ENCODE measurements at regions not wholly inside any gene's neighbourhood (a gene's known extent, or its start where the extent isn't known, plus 50 kb on each side); places are given as distances from the start of the nearest gene placed in this dataset.
A peak's percentile ranks its signal among the peaks of the same experiment; 100 is the strongest.

DNA sequence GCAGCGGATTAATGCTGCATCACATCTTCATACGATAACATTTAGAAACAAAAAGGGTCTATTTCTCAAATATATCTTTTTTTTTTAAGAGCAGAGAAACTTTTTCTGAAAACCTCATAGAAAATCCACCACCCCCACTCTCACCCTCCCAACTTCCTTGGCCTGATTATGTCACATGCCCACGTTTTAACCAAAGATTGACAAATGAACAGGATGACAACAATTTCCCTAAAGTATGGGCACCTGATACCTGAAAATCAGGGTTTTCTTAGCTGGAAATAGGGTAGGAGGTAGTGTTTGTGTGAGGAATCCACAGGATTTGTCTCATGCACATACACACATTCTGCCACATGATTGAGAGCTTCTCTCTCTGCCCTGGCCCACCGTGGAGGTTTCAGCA, 74.7 kb upstream of the MDM1 start:
- no peaks in the 10 kb centered on the region for H3K36me3 ChIP-seq (ENCODE audit: control insufficient read depth, insufficient read depth, low read length)
- no peak overlapping the region for H3K4me3 ChIP-seq (ENCODE audit: low read length)
- no peaks in the 10 kb centered on the region for H3K27me3 ChIP-seq (ENCODE audit: control insufficient read depth, insufficient read depth, low read length)
- H3K9ac ChIP-seq (ENCODE audit: low read length): no peak overlapping the region
- no peak overlapping the region for H3K27ac ChIP-seq (ENCODE audit: low read depth, low read length)
- H3K4me1 ChIP-seq (ENCODE audit: control insufficient read depth, insufficient read depth, low read length): peaks cover 15% of the 10 kb centered on the region

GRCh38 chr12:68410018-68410660, 78.0 kb upstream of the MDM1 start:
- Histone ChIP-seq H3K27ac (ENCODE audit: low read depth, low read length) (no peak overlapping the region), H3K4me1 (ENCODE audit: control insufficient read depth, insufficient read depth, low read length) (peaks cover 15% of the 10 kb centered on the region), H3K27me3 (ENCODE audit: control insufficient read depth, insufficient read depth, low read length) (no peaks in the 10 kb centered on the region), H3K4me3 (ENCODE audit: low read length) (no peak overlapping the region), H3K36me3 (ENCODE audit: control insufficient read depth, insufficient read depth, low read length) (no peaks in the 10 kb centered on the region), H3K9ac (ENCODE audit: low read length) (no peak overlapping the region)

DNA sequence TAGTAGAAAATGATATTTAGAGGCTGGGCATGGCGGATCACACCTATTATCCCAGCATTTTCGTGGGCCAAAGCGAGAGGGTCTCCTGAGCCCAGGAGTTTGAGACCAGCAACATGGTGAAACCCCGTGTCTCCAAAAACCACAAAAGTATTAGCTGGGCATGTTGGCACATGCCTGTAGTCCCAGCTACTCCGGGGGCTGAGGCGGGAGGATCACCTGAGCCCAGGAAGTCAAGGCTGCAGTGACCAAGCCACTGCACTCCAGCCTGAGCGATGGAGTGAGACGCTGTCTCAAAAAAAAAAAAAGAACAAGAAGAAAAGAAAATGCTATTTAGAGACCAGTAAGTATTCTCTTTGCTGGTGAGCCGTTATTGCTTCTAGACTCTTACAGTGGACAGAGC, 79.2 kb upstream of the MDM1 start:
- H3K36me3 ChIP-seq (ENCODE audit: control insufficient read depth, insufficient read depth, low read length): no peaks in the 10 kb centered on the region
- no peaks in the 10 kb centered on the region for H3K27me3 ChIP-seq (ENCODE audit: control insufficient read depth, insufficient read depth, low read length)
- H3K4me3 ChIP-seq (ENCODE audit: low read length): no peak overlapping the region
- H3K4me1 ChIP-seq (ENCODE audit: control insufficient read depth, insufficient read depth, low read length): peaks cover 3% of the 10 kb centered on the region
- no peak overlapping the region for H3K9ac ChIP-seq (ENCODE audit: low read length)
- no peak overlapping the region for H3K27ac ChIP-seq (ENCODE audit: low read depth, low read length)

DNA sequence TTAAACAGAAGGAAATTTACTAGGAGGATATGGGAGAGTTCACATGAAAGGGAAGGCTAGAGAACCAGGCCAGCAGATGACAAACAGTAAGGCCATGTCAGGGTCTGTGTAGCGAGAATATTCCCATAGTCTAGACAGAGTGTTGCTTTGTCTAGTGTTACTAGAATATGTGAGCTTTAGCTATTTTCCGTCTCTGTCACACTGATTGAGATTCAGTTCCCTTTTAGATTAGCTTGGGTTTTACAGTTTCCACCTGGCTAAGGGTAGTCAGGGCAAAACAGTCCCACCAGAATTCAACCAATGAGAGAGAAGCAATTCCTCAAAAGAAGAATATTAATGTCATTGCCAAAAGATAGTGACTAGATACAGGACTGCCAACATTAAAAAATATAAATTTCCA, 82.8 kb upstream of the MDM1 start:
- peaks cover under 1% of the 10 kb centered on the region for H3K4me1 ChIP-seq (ENCODE audit: control insufficient read depth, insufficient read depth, low read length)
- no peak overlapping the region for H3K4me3 ChIP-seq (ENCODE audit: low read length)
- H3K27ac ChIP-seq (ENCODE audit: low read depth, low read length): no peak overlapping the region
- H3K9ac ChIP-seq (ENCODE audit: low read length): no peak overlapping the region
- no peaks in the 10 kb centered on the region for H3K36me3 ChIP-seq (ENCODE audit: control insufficient read depth, insufficient read depth, low read length)
- no peaks in the 10 kb centered on the region for H3K27me3 ChIP-seq (ENCODE audit: control insufficient read depth, insufficient read depth, low read length)

- no peak overlapping the region for H3K9ac ChIP-seq (ENCODE audit: low read length)
- peaks cover 9% of the 10 kb centered on the region for H3K4me1 ChIP-seq (ENCODE audit: control insufficient read depth, insufficient read depth, low read length)
- no peaks in the 10 kb centered on the region for H3K27me3 ChIP-seq (ENCODE audit: control insufficient read depth, insufficient read depth, low read length)
- H3K36me3 ChIP-seq (ENCODE audit: control insufficient read depth, insufficient read depth, low read length): no peaks in the 10 kb centered on the region
- H3K27ac ChIP-seq (ENCODE audit: low read depth, low read length): no peak overlapping the region
- H3K4me3 ChIP-seq (ENCODE audit: low read length): no peak overlapping the region
These were observed 84.2 kb upstream of the MDM1 start for GRCh38 chr12:68416350-68416749.

GRCh38 chr12:68416826-68417225, 84.7 kb upstream of the MDM1 start:
- Histone ChIP-seq H3K4me1 (ENCODE audit: control insufficient read depth, insufficient read depth, low read length) (peaks cover 9% of the 10 kb centered on the region), H3K27ac (ENCODE audit: low read depth, low read length) (no peak overlapping the region)

DNA sequence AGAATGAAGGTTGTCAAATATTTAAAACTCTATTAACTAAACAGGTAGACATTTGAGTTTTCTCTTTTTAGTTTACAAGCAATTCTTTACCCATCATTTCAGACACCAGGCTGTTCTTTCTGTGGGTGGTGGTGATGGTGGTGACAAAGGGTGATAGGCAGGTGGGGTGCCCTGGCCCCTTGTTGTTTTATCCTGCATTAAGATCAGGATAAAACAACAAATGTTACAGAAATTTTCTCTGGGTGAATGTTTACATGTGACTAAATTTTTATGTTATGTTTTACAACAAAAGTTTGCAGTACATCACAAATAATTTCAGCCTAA, 85.9 kb upstream of the MDM1 start:
- H3K27ac ChIP-seq (ENCODE audit: low read depth, low read length): no peak overlapping the region
- H3K36me3 ChIP-seq (ENCODE audit: control insufficient read depth, insufficient read depth, low read length): no peaks in the 10 kb centered on the region
- H3K27me3 ChIP-seq (ENCODE audit: control insufficient read depth, insufficient read depth, low read length): no peaks in the 10 kb centered on the region
- no peak overlapping the region for H3K9ac ChIP-seq (ENCODE audit: low read length)
- H3K4me1 ChIP-seq (ENCODE audit: control insufficient read depth, insufficient read depth, low read length): peaks cover 9% of the 10 kb centered on the region
- H3K4me3 ChIP-seq (ENCODE audit: low read length): no peak overlapping the region

More at GRCh38 chr12:68416826-68417225, 84.7 kb upstream of the MDM1 start:
- H3K27me3 ChIP-seq (ENCODE audit: control insufficient read depth, insufficient read depth, low read length): no peaks in the 10 kb centered on the region
- no peaks in the 10 kb centered on the region for H3K36me3 ChIP-seq (ENCODE audit: control insufficient read depth, insufficient read depth, low read length)
- H3K9ac ChIP-seq (ENCODE audit: low read length): no peak overlapping the region
- H3K4me3 ChIP-seq (ENCODE audit: low read length): no peak overlapping the region

- Histone ChIP-seq H3K27me3 (ENCODE audit: control insufficient read depth, insufficient read depth, low read length) (no peaks in the 10 kb centered on the region), H3K36me3 (ENCODE audit: control insufficient read depth, insufficient read depth, low read length) (no peaks in the 10 kb centered on the region), H3K4me1 (ENCODE audit: control insufficient read depth, insufficient read depth, low read length) (peaks cover 9% of the 10 kb centered on the region), H3K9ac (ENCODE audit: low read length) (no peak overlapping the region), H3K4me3 (ENCODE audit: low read length) (no peak overlapping the region), H3K27ac (ENCODE audit: low read depth, low read length) (peak overlapping the region; percentile 60)
These were observed 88.3 kb upstream of the MDM1 start for GRCh38 chr12:68420225-68421010.

DNA sequence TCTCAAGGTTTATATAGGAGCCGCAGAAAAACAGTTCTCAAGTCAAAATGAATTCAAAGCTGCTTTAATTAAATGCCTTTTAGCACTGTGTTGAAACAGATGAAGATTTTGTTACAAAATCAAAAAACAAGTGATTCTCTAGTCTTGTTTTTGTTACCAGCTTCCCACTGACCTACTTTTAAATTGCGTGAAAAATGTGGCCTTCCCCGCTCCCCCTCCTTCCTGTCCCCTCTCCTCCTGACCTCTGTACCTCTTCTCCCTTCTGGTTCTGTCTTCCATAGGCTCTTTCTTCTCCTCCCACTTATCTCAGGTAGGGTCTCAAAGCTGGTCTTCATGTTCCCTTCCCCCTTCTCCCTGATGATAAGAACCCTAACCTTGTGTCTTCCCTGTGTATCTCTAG, 90.0 kb upstream of the MDM1 start:
- Histone ChIP-seq H3K9ac (ENCODE audit: low read length) (no peak overlapping the region), H3K36me3 (ENCODE audit: control insufficient read depth, insufficient read depth, low read length) (no peaks in the 10 kb centered on the region), H3K4me1 (ENCODE audit: control insufficient read depth, insufficient read depth, low read length) (peaks cover 12% of the 10 kb centered on the region), H3K27ac (ENCODE audit: low read depth, low read length) (no peak overlapping the region), H3K27me3 (ENCODE audit: control insufficient read depth, insufficient read depth, low read length) (no peaks in the 10 kb centered on the region), H3K4me3 (ENCODE audit: low read length) (no peak overlapping the region)

DNA sequence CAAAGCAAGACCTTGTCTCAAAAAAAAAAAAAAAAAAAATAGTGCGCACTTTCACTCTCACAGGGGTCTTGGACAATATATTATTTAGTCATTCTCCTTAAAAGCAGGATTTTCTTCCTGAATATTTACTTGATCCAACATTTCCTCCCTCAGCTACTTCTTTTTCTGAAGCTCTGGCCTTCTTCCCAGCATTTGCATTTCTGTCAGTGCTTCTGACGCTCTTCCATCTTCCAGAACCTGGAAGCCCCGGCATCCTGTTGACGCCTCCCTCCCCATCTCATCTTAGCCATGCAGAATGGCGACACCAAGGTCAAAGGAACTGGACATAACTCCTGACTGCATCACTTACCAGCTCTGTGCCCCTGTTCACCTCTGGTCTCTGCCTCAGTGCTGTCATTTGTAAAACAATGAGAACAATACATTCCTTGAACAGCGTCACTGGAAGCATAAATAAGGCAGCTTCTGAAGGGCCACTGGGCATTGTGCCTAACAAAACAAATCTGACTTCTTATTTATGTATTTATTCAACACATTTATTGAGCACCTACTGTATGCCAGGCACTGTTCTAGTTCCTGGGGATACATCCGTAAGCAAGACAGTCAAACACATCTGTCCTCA, 90.9 kb upstream of the MDM1 start:
- H3K9ac ChIP-seq (ENCODE audit: low read length): no peak overlapping the region
- peaks cover 12% of the 10 kb centered on the region for H3K4me1 ChIP-seq (ENCODE audit: control insufficient read depth, insufficient read depth, low read length)
- no peak overlapping the region for H3K27ac ChIP-seq (ENCODE audit: low read depth, low read length)
- no peak overlapping the region for H3K4me3 ChIP-seq (ENCODE audit: low read length)
- no peaks in the 10 kb centered on the region for H3K36me3 ChIP-seq (ENCODE audit: control insufficient read depth, insufficient read depth, low read length)
- H3K27me3 ChIP-seq (ENCODE audit: control insufficient read depth, insufficient read depth, low read length): no peaks in the 10 kb centered on the region

- H3K4me1 ChIP-seq (ENCODE audit: control insufficient read depth, insufficient read depth, low read length): peaks cover 6% of the 10 kb centered on the region
- no peaks in the 10 kb centered on the region for H3K27me3 ChIP-seq (ENCODE audit: control insufficient read depth, insufficient read depth, low read length)
- no peak overlapping the region for H3K27ac ChIP-seq (ENCODE audit: low read depth, low read length)
- no peak overlapping the region for H3K9ac ChIP-seq (ENCODE audit: low read length)
- no peak overlapping the region for H3K4me3 ChIP-seq (ENCODE audit: low read length)
- no peaks in the 10 kb centered on the region for H3K36me3 ChIP-seq (ENCODE audit: control insufficient read depth, insufficient read depth, low read length)
These were observed 93.8 kb upstream of the MDM1 start for GRCh38 chr12:68425998-68426397.

DNA sequence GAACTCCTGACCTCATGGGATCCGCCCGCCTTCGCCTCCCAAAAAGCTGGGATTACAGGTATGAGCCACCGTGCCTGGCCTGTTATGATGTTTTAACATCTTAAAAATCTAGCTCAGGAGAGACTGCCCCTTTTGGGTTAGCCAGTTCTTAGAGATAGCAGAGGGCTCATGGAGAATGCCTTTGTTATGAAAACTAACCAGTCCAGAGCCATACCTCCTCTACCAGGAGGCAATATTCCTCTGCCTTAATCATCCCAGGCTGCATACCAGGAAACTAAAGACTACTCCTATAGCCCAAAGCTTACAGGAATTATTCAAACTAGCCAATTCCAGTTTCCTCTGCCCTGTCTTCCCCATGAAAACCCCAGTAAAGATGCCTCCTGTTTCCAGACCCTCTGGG, 96.0 kb upstream of the MDM1 start:
- H3K36me3 ChIP-seq (ENCODE audit: control insufficient read depth, insufficient read depth, low read length): no peaks in the 10 kb centered on the region
- no peak overlapping the region for H3K27ac ChIP-seq (ENCODE audit: low read depth, low read length)
- H3K4me1 ChIP-seq (ENCODE audit: control insufficient read depth, insufficient read depth, low read length): peaks cover 6% of the 10 kb centered on the region
- H3K4me3 ChIP-seq (ENCODE audit: low read length): no peak overlapping the region
- no peaks in the 10 kb centered on the region for H3K27me3 ChIP-seq (ENCODE audit: control insufficient read depth, insufficient read depth, low read length)
- no peak overlapping the region for H3K9ac ChIP-seq (ENCODE audit: low read length)
